HCT116 (cell line): ENCODE measurements at regions not wholly inside any gene's neighbourhood (a gene's known extent, or its start where the extent isn't known, plus 50 kb on each side); places are given as distances from the start of the nearest gene placed in this dataset.

Source experiments
- ATAC-seq: fragments of 200-7000 bp; cut with Tn5 transposase; 2 replicates; pipeline ENCODE4 v1.9.1; 2020; ENCODE audit warnings: mild to moderate bottlenecking, moderate library complexity
- BruUV-seq: library from RNA; stranded (reverse); fragments of 400-500 nt; replicated peaks from 2 replicates; lab custom pipeline; 2021; lab: Mats Ljungman, UMichigan
- CTCF ChIA-PET: fragments of 300-600 bp; sonication (Branson Sonifier 250); formaldehyde crosslinking; loops from one replicate; lab custom pipeline; 2021; ENCODE audit warnings: antibody characterized with exemption; lab: Charles Lee
- POLR2A ChIA-PET: fragments of 300-600, 350-600 bp; sonication (Branson Sonifier 250); formaldehyde crosslinking; loops from one replicate; lab custom pipeline; 2021; ENCODE audit warnings: antibody characterized with exemption; lab: Charles Lee
- RAD21 ChIA-PET, 2 experiments: fragments of 300-600 bp; sonication (Branson Sonifier 250); formaldehyde crosslinking; loops; one replicate each; lab custom pipeline; 2023; ENCODE audit warnings: low total read pairs in 2 of 2; ENCODE audit not compliant: uncharacterized antibody in 2 of 2, unreplicated experiment in 2 of 2, low non-redundant PET in 1 of 2; lab: Charles Lee
- DNase-seq: peaks from one replicate; pipeline ENCODE4 v3.0.0-alpha.2; 2010; ENCODE audit warnings: low read depth, low spot score
- H2AFZ ChIP-seq: fragments of 200-600 bp; shearing (Covaris generic), sonication (generic); 2 replicates; pipeline ENCODE4 v1.6.1; 2017; ENCODE audit warnings: low read depth, mixed run types, mixed read lengths, antibody characterized with exemption, low read length; ENCODE audit not compliant: poor library complexity, severe bottlenecking
- H3K27ac ChIP-seq: 2 replicates; pipeline ENCODE4 v1.5.1; 2012; ENCODE audit warnings: low read depth, low read length
- H3K27me3 ChIP-seq: fragments of 200-600 bp; sonication (generic); 2 replicates; pipeline ENCODE4 v1.6.1; 2016; ENCODE audit warnings: mixed run types, low read length, mixed read lengths; ENCODE audit not compliant: insufficient read depth
- H3K36me3 ChIP-seq, 2 experiments: fragments of 200-500 bp in 1 of 2; fragments of 200-600 bp in 1 of 2; sonication (Bioruptor generic) in 1 of 2; sonication (generic) in 1 of 2; 2 replicates each; pipeline versions ENCODE4 v1.5.1 to v1.6.1; 2014 to 2016; ENCODE audit warnings: low read length in 2 of 2, inconsistent platforms in 1 of 2, mixed read lengths in 1 of 2, mixed run types in 1 of 2; ENCODE audit not compliant: insufficient read depth in 2 of 2, control insufficient read depth in 1 of 2
- H3K4me1 ChIP-seq, 2 experiments: fragments of 200-600 bp in 1 of 2; sonication (generic) in 1 of 2; 2 replicates each; pipeline versions ENCODE4 v1.5.1 to v1.6.1; 2012 to 2017; ENCODE audit warnings: low read length in 2 of 2, inconsistent platforms in 1 of 2, mild to moderate bottlenecking in 1 of 2, mixed read lengths in 1 of 2, mixed run types in 1 of 2, moderate library complexity in 1 of 2; ENCODE audit not compliant: insufficient read depth in 2 of 2, control insufficient read depth in 1 of 2
- H3K4me2 ChIP-seq: fragments of 200-600 bp; sonication (generic); 2 replicates; pipeline ENCODE4 v1.6.1; 2017; ENCODE audit warnings: mixed run types, low read length, mixed read lengths
- H3K4me3 ChIP-seq, 2 experiments: fragments of 200-600 bp in 1 of 2; sonication (generic) in 1 of 2; replicated peaks in 1 of 2; 2 replicates each; pipeline ENCODE4 v1.5.1; 2011 to 2016; ENCODE audit warnings: low read length in 2 of 2, control low read depth in 1 of 2, low read depth in 1 of 2, mild to moderate bottlenecking in 1 of 2, mixed read lengths in 1 of 2, mixed run types in 1 of 2
- H3K79me2 ChIP-seq: fragments of 200-600 bp; sonication (generic); 2 replicates; pipeline ENCODE4 v1.6.1; 2017; ENCODE audit warnings: mild to moderate bottlenecking, mixed run types, low read length, moderate library complexity, mixed read lengths; ENCODE audit not compliant: insufficient read depth
- H3K9ac ChIP-seq: fragments of 200-600 bp; sonication (generic); 2 replicates; pipeline ENCODE4 v1.6.1; 2016; ENCODE audit warnings: low read length, mixed read lengths
- H3K9me2 ChIP-seq: fragments of 200-600 bp; sonication (generic), shearing (Covaris generic); 2 replicates; pipeline ENCODE4 v1.6.1; 2017; ENCODE audit warnings: mixed run types, mild to moderate bottlenecking, moderate library complexity; ENCODE audit not compliant: insufficient read depth
- H3K9me3 ChIP-seq, 2 experiments: fragments of 200-500 bp in 1 of 2; fragments of 200-600 bp in 1 of 2; sonication (Bioruptor generic) in 1 of 2; sonication (generic) in 1 of 2; 2 replicates each; pipeline ENCODE4 v1.6.1; 2014 to 2017; ENCODE audit warnings: low read length in 2 of 2, mixed read lengths in 2 of 2, inconsistent platforms in 1 of 2, low read depth in 1 of 2, mild to moderate bottlenecking in 1 of 2, mixed run types in 1 of 2, moderate library complexity in 1 of 2; ENCODE audit not compliant: control insufficient read depth in 1 of 2, insufficient read depth in 1 of 2
- H4K20me1 ChIP-seq: fragments of 200-600 bp; sonication (generic), shearing (Covaris generic); 2 replicates; pipeline ENCODE4 v1.6.1; 2017; ENCODE audit warnings: mixed run types, mild to moderate bottlenecking, moderate library complexity; ENCODE audit not compliant: insufficient read depth
- POLR2A ChIP-seq: IDR thresholded peaks from 2 replicates; pipeline ENCODE4 v1.7.0; 2011; ENCODE audit warnings: borderline replicate concordance; ENCODE audit not compliant: insufficient read depth, insufficient read length; ENCODE audit errors: extremely low read depth
- SIN3A ChIP-seq: IDR thresholded peaks from 2 replicates; pipeline ENCODE4 v1.6.1; 2012; ENCODE audit warnings: low read depth
- TCF7L2 ChIP-seq: IDR thresholded peaks from 2 replicates; pipeline ENCODE4 v1.7.0; 2011; ENCODE audit warnings: borderline replicate concordance, inconsistent platforms; ENCODE audit not compliant: insufficient read depth, insufficient read length; ENCODE audit errors: extremely low read depth
- YY1 ChIP-seq: IDR thresholded peaks from 2 replicates; pipeline ENCODE4 v1.6.1; 2011; ENCODE audit warnings: low read length, low read depth, moderate library complexity, mild to moderate bottlenecking; ENCODE audit not compliant: insufficient replicate concordance; ENCODE audit errors: extremely low read depth
- ZBTB33 ChIP-seq: IDR thresholded peaks from 2 replicates; pipeline ENCODE4 v1.6.1; 2011; ENCODE audit warnings: mild to moderate bottlenecking, low read length, moderate library complexity; ENCODE audit not compliant: insufficient replicate concordance; ENCODE audit errors: extremely low read depth
- intact Hi-C: fragments of 100-400 bp; cut with micrococcal nuclease; formaldehyde crosslinking; loops from 2 replicates; pipeline ENCODE4 v1.10.0; 2022
- TF ChIP-seq, protein P1 (sequence below), 3 experiments: fragments of 200-600 bp in 1 of 3; sonication (generic) in 1 of 3; IDR thresholded peaks in 2 of 3; conservative IDR thresholded peaks in 1 of 3; 2 replicates each; pipeline ENCODE4 v1.5.1; 2012 to 2017; ENCODE audit warnings: low read depth in 2 of 3, low read length in 2 of 3, antibody characterized with exemption in 1 of 3, borderline replicate concordance in 1 of 3, control low read depth in 1 of 3, mild to moderate bottlenecking in 1 of 3, mixed read lengths in 1 of 3, mixed run types in 1 of 3, moderate library complexity in 1 of 3; ENCODE audit not compliant: insufficient read depth in 1 of 3

GRCh38 chr2:200761266-200761665 is 50.4 kb upstream of the BZW1 start:
- no peaks in the 10 kb centered on the region for H3K9me2 ChIP-seq
- no peaks in the 10 kb centered on the region for H3K9me3 ChIP-seq
- intact Hi-C loops = no loop called here
- H4K20me1 ChIP-seq = no peaks in the 10 kb centered on the region
- no peak overlapping the region for H3K9ac ChIP-seq
- no peaks in the 10 kb centered on the region for H3K36me3 ChIP-seq
- H3K4me1 ChIP-seq = peaks cover 40 to 71% of the 10 kb centered on the region in 2 experiments
- H3K27ac ChIP-seq = no peak overlapping the region
- ChIA-PET CTCF (no interaction called here), RAD21 (interaction anchor here in 1 of 2 experiments (0.6 kb wide), 1 partner anchor 17 kb away, joined by 3 read pairs; no protein-coding TSS in a partner anchor), POLR2A (no interaction called here)
- H3K4me3 ChIP-seq = no peak overlapping the region
- TF ChIP-seq TCF7L2 (no peak), SIN3A (no peak), ZBTB33 (no peak), POLR2A (no peak), YY1 (no peak)
- TF ChIP-seq, protein P1, sequence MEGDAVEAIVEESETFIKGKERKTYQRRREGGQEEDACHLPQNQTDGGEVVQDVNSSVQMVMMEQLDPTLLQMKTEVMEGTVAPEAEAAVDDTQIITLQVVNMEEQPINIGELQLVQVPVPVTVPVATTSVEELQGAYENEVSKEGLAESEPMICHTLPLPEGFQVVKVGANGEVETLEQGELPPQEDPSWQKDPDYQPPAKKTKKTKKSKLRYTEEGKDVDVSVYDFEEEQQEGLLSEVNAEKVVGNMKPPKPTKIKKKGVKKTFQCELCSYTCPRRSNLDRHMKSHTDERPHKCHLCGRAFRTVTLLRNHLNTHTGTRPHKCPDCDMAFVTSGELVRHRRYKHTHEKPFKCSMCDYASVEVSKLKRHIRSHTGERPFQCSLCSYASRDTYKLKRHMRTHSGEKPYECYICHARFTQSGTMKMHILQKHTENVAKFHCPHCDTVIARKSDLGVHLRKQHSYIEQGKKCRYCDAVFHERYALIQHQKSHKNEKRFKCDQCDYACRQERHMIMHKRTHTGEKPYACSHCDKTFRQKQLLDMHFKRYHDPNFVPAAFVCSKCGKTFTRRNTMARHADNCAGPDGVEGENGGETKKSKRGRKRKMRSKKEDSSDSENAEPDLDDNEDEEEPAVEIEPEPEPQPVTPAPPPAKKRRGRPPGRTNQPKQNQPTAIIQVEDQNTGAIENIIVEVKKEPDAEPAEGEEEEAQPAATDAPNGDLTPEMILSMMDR (IDR thresholded peaks at IDR 0.05 in 2 of 3, conservative IDR thresholded peaks at IDR 0.05 in 1 of 3; ENCODE audit: borderline replicate concordance in 1 of 3, insufficient read depth in 1 of 3, low read depth in 2 of 3, low read length in 2 of 3) = no peak
- no peak overlapping the region for H3K4me2 ChIP-seq
- no TSS peak for BruUV-seq
- no peaks in the 10 kb centered on the region for H3K27me3 ChIP-seq
- ATAC-seq (no peak), DNase-seq (no peak)
- H3K79me2 ChIP-seq = no peaks in the 10 kb centered on the region
- no peak overlapping the region for H2AFZ ChIP-seq
